Stimulated activated CD4-positive, alpha-beta T cell treated with anti-CD3 and anti-CD28 coated beads, Interleukin-12 subunit alpha, Interleukin-12 subunit beta, amount 100 ng/mL, for 48 hours (primary cell): ENCODE measurements at regions not wholly inside any gene's neighbourhood (a gene's known extent, or its start where the extent isn't known, plus 50 kb on each side); places are given as distances from the start of the nearest gene placed in this dataset.

Experiments
- DNase-seq, 3 donors: peaks; one replicate each; pipeline ENCODE4 v3.0.0-alpha.2; 2020; ENCODE audit warnings: low read depth in 2 of 3, low spot score in 1 of 3

- no peak for DNase-seq
Observed at GRCh38 chr22:34880662-34881061, 185.3 kb upstream of the ISX start.

- no peak for DNase-seq
Observed at GRCh38 chr22:34881453-34881852, 184.5 kb upstream of the ISX start.

- DNase-seq: no peak
Observed at GRCh38 chr22:34885852-34886251, 180.1 kb upstream of the ISX start.

- no peak for DNase-seq
Observed at GRCh38 chr22:34886391-34886790, 179.6 kb upstream of the ISX start.

GRCh38 chr22:34886812-34887211 lies 179.1 kb upstream of the ISX start:
- DNase-seq: no peak

GRCh38 chr22:34897126-34897525 lies 168.8 kb upstream of the ISX start:
- no peak for DNase-seq

GRCh38 chr22:34902335-34902734 lies 163.6 kb upstream of the ISX start:
- no peak for DNase-seq

- no peak for DNase-seq
Observed at GRCh38 chr22:34903416-34903815, 162.5 kb upstream of the ISX start.

GRCh38 chr22:34904486-34904885 lies 161.5 kb upstream of the ISX start:
- no peak for DNase-seq

- no peak for DNase-seq
Observed at GRCh38 chr22:34913826-34914225, 152.1 kb upstream of the ISX start.

GRCh38 chr22:34914846-34915245 lies 151.1 kb upstream of the ISX start:
- no peak for DNase-seq

- no peak for DNase-seq
Observed at GRCh38 chr22:34917239-34917638, 148.7 kb upstream of the ISX start.

GRCh38 chr22:34931026-34931425 lies 134.9 kb upstream of the ISX start:
- DNase-seq: no peak

GRCh38 chr22:34934261-34934660 lies 131.7 kb upstream of the ISX start:
- DNase-seq: no peak

- no peak for DNase-seq
Observed at GRCh38 chr22:34943830-34944229, 122.1 kb upstream of the ISX start.

- no peak for DNase-seq
Observed at GRCh38 chr22:34946339-34946985, 119.5 kb upstream of the ISX start.

- DNase-seq: no peak
Observed at GRCh38 chr22:34950489-34950888, 115.5 kb upstream of the ISX start.

- DNase-seq: no peak
Observed at GRCh38 chr22:34951212-34951611, 114.7 kb upstream of the ISX start.

GRCh38 chr22:34960005-34960404 lies 106.0 kb upstream of the ISX start:
- DNase-seq: no peak

GRCh38 chr22:34966980-34967565 lies 98.9 kb upstream of the ISX start:
- no peak for DNase-seq

- no peak for DNase-seq
Observed at GRCh38 chr22:34969001-34969790, 96.8 kb upstream of the ISX start.

- DNase-seq: no peak
Observed at GRCh38 chr22:34971456-34971855, 94.5 kb upstream of the ISX start.
